HL-60 (cell line): ENCODE measurements at regions not wholly inside any gene's neighbourhood (a gene's known extent, or its start where the extent isn't known, plus 50 kb on each side); places are given as distances from the start of the nearest gene placed in this dataset.

ENCODE experiments used
- GABPA ChIP-seq: IDR thresholded peaks from 2 replicates; pipeline ENCODE4 v1.6.1; 2012; ENCODE audit warnings: low read depth
- POLR2AphosphoS5 ChIP-seq: IDR thresholded peaks from 2 replicates; pipeline ENCODE4 v1.6.1; 2012; ENCODE audit warnings: low read depth
- REST ChIP-seq: IDR thresholded peaks from 2 replicates; pipeline ENCODE4 v1.6.1; 2012; ENCODE audit warnings: low read depth; ENCODE audit not compliant: insufficient replicate concordance

GRCh38 chr7:68805159-68805558 is 793.1 kb upstream of the AUTS2 start:
- TF ChIP-seq GABPA: no peak
- no peak for TF ChIP-seq REST
- no peak for TF ChIP-seq POLR2AphosphoS5
